Activated CD8-positive, alpha-beta T cell treated with anti-CD3 and anti-CD28 coated beads for 36 hours (primary cell): ENCODE measurements at regions not wholly inside any gene's neighbourhood (a gene's known extent, or its start where the extent isn't known, plus 50 kb on each side); places are given as distances from the start of the nearest gene placed in this dataset.
"Not testable (repeated sequence)": the region's sequence is repeated elsewhere in the genome, so short reads cannot be mapped to it uniquely, and the experiment has no call there.

Experiments used
- ATAC-seq: fragments of 200-7000 bp; cut with Tn5 transposase; one replicate; pipeline ENCODE4 v1.10.0; 2021; ENCODE audit warnings: mild to moderate bottlenecking, moderate library complexity
- CTCF ChIA-PET: fragments of 350-600 bp; sonication (Branson Sonifier 250); formaldehyde crosslinking; loops from one replicate; lab custom pipeline; 2021; ENCODE audit warnings: antibody characterized with exemption; lab: Charles Lee
- POLR2A ChIA-PET: fragments of 350-600 bp; sonication (Branson Sonifier 250); formaldehyde crosslinking; loops from one replicate; lab custom pipeline; 2021; ENCODE audit warnings: antibody characterized with exemption; lab: Charles Lee
- DNase-seq: peaks from one replicate; pipeline ENCODE4 v3.0.0-alpha.2; 2020
- H3K27ac Mint-ChIP-seq: one replicate; pipeline ENCODE4 v1.8.0; 2021; ENCODE audit warnings: mild to moderate bottlenecking, mixed read lengths
- H3K27me3 Mint-ChIP-seq: one replicate; pipeline ENCODE4 v1.8.0; 2021; ENCODE audit warnings: mixed read lengths
- H3K36me3 Mint-ChIP-seq: one replicate; pipeline ENCODE4 v1.8.0; 2021; ENCODE audit warnings: low read depth, mixed read lengths
- H3K4me1 Mint-ChIP-seq: one replicate; pipeline ENCODE4 v1.8.0; 2021; ENCODE audit warnings: low read depth, mixed read lengths
- H3K4me3 Mint-ChIP-seq: one replicate; pipeline ENCODE4 v1.8.0; 2021; ENCODE audit warnings: mild to moderate bottlenecking, moderate library complexity, mixed read lengths
- H3K9me3 Mint-ChIP-seq: one replicate; pipeline ENCODE4 v1.8.0; 2021; ENCODE audit warnings: mixed read lengths
- intact Hi-C: fragments of 100-400 bp; cut with micrococcal nuclease; formaldehyde crosslinking; loops from one replicate; pipeline ENCODE4 v1.10.0; 2022
- TF ChIP-seq, protein P1 (sequence below): fragments of 200-600 bp; IDR thresholded peaks from one replicate; pipeline ENCODE4 v1.8.0; 2022; ENCODE audit warnings: antibody characterized with exemption, mild to moderate bottlenecking

DNA sequence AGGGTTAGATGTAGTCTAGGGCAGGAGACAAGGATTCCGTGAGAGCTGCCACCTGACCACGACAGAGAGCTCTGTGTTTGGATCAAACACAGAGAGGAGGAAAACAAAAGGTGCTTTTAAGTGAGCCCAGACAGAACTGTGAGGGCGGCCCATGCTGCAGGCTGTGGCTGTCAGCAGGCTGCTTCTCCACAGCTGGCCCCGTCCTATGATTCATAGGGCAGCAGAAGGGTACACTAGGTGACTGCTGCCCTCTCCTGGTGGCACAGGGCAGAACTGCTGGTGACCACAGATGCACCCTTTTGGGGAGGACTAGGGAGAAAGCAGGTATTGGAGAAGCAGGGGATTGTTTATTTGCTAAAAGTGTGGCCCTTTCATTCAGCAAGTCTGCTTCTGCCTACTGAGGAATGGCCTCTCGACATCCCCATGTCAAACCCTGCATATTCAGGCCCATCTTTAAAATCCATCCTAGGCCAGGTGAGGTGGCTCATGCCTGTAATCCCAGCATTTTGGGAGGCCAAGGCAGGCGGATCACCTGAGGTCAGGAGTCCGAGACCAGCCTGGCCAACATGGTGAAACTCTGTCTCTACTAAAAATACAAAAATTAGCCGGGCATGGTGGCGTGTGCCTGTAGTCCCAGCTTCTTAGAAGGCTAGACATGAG, 234.4 kb upstream of the FRG2C start:
- H3K27me3 Mint-ChIP-seq, H3K4me3 Mint-ChIP-seq, POLR2A ChIA-PET, H3K27ac Mint-ChIP-seq, H3K9me3 Mint-ChIP-seq, intact Hi-C loops, ATAC-seq: not testable (repeated sequence)
- CTCF ChIA-PET = interaction anchor here (0.6 to 2.2 kb wide), 6 partner anchors 11 to 237 kb away, joined by 3 to 10 read pairs (median 4); no protein-coding TSS in a partner anchor
- H3K36me3 Mint-ChIP-seq = peaks cover 28% of the 10 kb centered on the region
- TF ChIP-seq, protein P1, sequence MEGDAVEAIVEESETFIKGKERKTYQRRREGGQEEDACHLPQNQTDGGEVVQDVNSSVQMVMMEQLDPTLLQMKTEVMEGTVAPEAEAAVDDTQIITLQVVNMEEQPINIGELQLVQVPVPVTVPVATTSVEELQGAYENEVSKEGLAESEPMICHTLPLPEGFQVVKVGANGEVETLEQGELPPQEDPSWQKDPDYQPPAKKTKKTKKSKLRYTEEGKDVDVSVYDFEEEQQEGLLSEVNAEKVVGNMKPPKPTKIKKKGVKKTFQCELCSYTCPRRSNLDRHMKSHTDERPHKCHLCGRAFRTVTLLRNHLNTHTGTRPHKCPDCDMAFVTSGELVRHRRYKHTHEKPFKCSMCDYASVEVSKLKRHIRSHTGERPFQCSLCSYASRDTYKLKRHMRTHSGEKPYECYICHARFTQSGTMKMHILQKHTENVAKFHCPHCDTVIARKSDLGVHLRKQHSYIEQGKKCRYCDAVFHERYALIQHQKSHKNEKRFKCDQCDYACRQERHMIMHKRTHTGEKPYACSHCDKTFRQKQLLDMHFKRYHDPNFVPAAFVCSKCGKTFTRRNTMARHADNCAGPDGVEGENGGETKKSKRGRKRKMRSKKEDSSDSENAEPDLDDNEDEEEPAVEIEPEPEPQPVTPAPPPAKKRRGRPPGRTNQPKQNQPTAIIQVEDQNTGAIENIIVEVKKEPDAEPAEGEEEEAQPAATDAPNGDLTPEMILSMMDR = peak; percentile 71
- peak; percentile 85 for DNase-seq
- H3K4me1 Mint-ChIP-seq = peaks cover 23% of the 10 kb centered on the region

DNA sequence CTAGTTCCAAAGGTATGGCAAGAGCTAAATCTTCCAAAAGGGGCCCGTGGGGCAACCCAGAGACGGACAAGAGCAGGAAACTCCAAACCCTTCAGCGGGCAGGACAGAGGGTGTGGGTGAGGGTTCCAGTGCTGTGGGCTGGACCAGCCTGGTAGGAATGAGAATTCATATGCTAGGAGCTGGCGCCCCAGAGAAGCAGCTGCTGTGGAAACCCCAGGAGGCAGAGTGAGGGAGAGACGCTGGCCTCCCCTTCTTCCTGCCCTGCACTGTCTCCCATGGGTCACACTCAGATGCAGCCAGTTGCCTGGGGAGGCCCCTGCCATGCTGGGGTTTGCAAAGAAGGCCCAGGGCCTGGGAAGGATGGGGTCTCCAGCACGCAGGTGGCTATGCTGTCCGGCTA, 233.7 kb upstream of the FRG2C start:
- CTCF ChIA-PET = interaction anchor here (0.8 to 2.2 kb wide), 3 partner anchors 12 to 238 kb away, joined by 5 to 10 read pairs (median 6); no protein-coding TSS in a partner anchor
- POLR2A ChIA-PET, H3K9me3 Mint-ChIP-seq, DNase-seq, H3K27me3 Mint-ChIP-seq, H3K4me3 Mint-ChIP-seq, ATAC-seq, intact Hi-C loops, H3K27ac Mint-ChIP-seq: not testable (repeated sequence)
- H3K36me3 Mint-ChIP-seq = peaks cover 27% of the 10 kb centered on the region
- peaks cover 23% of the 10 kb centered on the region for H3K4me1 Mint-ChIP-seq

DNA sequence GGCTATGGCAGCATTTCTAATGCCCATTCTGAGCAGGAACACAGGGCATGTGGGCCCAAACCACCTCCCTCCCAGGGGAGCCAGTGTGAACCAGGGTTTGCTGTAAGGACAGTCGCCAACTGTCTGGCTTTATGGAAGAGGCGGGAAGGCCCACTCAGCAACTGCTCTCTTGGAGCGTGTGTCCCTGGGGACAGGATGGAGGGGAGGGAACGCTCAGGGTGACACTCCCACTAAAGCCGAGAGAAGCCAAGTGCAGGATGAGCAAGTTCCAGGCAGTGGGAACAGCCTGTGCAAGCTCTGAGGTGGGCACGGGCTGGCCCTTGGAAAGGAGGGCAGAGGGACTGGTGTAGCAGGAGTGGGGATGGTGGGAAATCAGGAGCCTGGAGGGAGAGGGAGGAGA, 233.0 kb upstream of the FRG2C start:
- H3K4me3 Mint-ChIP-seq, H3K9me3 Mint-ChIP-seq, POLR2A ChIA-PET, H3K27ac Mint-ChIP-seq, H3K27me3 Mint-ChIP-seq, DNase-seq, CTCF ChIA-PET, intact Hi-C loops, ATAC-seq: not testable (repeated sequence)
- Mint-ChIP-seq H3K4me1 (peaks cover 24% of the 10 kb centered on the region), H3K36me3 (peaks cover 23% of the 10 kb centered on the region)

DNA sequence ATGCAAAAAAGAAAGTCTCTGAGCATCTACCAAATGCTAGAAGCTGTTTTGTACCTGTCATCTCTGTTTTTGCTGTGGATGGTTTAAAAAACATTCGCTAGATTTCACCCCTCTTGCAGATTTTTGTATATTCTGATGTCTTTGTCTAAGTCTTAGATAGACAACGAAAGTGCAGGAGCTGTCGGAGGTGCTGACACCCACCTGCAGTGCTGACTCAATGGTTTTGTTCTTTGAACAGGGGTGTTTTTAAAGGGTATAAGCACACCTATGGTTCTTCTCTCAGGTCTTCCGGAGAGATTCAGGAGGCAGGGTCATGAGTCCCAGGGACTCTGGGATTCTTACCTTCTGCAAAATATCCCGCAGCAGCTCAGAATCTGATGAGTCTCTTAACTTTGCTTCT, 231.7 kb upstream of the FRG2C start:
- intact Hi-C loops, DNase-seq, ATAC-seq, H3K27me3 Mint-ChIP-seq, H3K27ac Mint-ChIP-seq, H3K9me3 Mint-ChIP-seq, H3K4me3 Mint-ChIP-seq, POLR2A ChIA-PET: not testable (repeated sequence)
- Mint-ChIP-seq H3K36me3 (peaks cover 20% of the 10 kb centered on the region), H3K4me1 (peaks cover 26% of the 10 kb centered on the region)
- CTCF ChIA-PET = interaction anchor here (1.5 kb wide), 1 partner anchor 10 kb away, joined by 5 read pairs; no protein-coding TSS in a partner anchor

DNA sequence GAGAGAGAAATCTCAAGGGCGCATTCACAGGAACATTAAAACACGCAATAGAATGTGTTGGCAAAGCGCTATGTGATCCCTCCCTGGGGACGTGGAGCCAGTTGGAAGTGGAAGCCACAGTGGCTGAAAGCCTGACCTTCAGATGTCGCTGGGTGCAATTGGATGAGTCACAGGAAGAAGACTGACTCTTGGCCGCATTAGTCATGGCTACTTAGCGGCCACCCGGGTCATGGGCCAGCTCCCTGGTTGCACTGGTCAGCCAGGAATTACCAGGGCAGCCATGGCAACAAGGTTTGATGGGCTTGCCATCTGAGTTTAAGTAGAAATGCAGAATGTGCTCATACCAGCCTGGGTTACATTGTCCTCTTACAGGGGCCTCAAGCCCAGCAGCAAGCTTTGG, 231.2 kb upstream of the FRG2C start:
- H3K27me3 Mint-ChIP-seq, POLR2A ChIA-PET, ATAC-seq, intact Hi-C loops, DNase-seq, H3K9me3 Mint-ChIP-seq: not testable (repeated sequence)
- peak overlapping the region; percentile 98 for H3K4me3 Mint-ChIP-seq
- CTCF ChIA-PET = interaction anchor here (1.5 kb wide), 1 partner anchor 10 kb away, joined by 5 read pairs; no protein-coding TSS in a partner anchor
- peak overlapping the region; percentile 30 for H3K27ac Mint-ChIP-seq
- H3K36me3 Mint-ChIP-seq = peaks cover 17% of the 10 kb centered on the region
- peaks cover 26% of the 10 kb centered on the region for H3K4me1 Mint-ChIP-seq

DNA sequence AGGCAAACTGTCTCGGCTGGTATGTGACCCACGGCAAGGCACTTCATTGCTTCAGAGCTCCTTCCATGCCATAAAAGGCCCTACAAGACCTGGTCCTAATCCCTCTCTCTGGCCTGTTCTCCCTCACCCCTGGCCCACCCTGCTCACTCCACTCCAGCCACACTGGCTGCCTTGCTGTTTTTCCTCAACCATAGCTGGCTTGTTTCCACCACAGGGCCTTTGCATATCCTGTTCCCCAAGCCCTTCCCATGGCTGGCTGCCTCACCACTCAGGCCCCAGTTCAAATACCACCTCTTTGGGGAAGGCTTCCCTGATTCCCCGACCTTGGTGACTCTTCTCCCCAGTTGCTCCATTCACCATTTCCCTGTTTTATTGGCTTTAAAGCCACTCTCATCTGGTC, 230.8 kb upstream of the FRG2C start:
- ATAC-seq, POLR2A ChIA-PET, H3K9me3 Mint-ChIP-seq, intact Hi-C loops, H3K27me3 Mint-ChIP-seq, DNase-seq, CTCF ChIA-PET: not testable (repeated sequence)
- peaks cover 13% of the 10 kb centered on the region for H3K36me3 Mint-ChIP-seq
- H3K4me3 Mint-ChIP-seq = peak overlapping the region; percentile 98
- H3K27ac Mint-ChIP-seq = peak overlapping the region; percentile 30
- H3K4me1 Mint-ChIP-seq = peaks cover 26% of the 10 kb centered on the region

DNA sequence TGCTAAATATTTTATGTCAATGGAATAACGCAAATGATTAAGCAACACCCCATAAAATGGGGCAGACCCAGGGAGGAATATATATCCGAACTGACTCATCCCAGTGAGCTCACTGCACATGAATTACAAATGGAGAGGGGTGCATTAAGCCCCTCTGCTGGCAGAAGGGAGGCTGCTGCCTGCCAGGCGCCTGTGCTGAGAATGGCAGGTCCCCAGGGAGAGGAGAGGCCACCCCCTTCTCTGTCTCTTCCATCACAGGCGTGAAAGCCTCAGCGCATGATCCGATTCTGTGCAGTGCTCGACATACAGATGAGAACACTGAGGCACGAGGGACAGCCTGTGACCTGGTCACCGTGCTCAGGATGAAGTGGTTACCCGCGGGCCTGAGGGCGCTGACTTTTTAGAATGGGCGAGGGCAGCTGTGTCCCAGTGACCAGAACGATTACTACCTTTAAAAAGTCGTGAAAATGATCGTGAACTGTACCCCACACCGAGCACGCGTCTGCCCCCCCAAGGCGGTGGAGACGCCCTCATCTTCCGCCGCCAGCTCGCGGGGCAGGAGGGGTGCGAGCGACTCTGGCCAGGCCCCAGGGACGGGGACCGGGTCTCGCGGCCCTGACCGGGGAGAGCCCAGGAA, 229.7 kb upstream of the FRG2C start:
- ATAC-seq, CTCF ChIA-PET, H3K27me3 Mint-ChIP-seq, H3K9me3 Mint-ChIP-seq, POLR2A ChIA-PET, H3K36me3 Mint-ChIP-seq, intact Hi-C loops: not testable (repeated sequence)
- H3K27ac Mint-ChIP-seq = peak overlapping the region; percentile 88
- DNase-seq = peak; percentile 39
- peaks cover 21% of the 10 kb centered on the region for H3K4me1 Mint-ChIP-seq
- H3K4me3 Mint-ChIP-seq = peak overlapping the region; percentile 98

DNA sequence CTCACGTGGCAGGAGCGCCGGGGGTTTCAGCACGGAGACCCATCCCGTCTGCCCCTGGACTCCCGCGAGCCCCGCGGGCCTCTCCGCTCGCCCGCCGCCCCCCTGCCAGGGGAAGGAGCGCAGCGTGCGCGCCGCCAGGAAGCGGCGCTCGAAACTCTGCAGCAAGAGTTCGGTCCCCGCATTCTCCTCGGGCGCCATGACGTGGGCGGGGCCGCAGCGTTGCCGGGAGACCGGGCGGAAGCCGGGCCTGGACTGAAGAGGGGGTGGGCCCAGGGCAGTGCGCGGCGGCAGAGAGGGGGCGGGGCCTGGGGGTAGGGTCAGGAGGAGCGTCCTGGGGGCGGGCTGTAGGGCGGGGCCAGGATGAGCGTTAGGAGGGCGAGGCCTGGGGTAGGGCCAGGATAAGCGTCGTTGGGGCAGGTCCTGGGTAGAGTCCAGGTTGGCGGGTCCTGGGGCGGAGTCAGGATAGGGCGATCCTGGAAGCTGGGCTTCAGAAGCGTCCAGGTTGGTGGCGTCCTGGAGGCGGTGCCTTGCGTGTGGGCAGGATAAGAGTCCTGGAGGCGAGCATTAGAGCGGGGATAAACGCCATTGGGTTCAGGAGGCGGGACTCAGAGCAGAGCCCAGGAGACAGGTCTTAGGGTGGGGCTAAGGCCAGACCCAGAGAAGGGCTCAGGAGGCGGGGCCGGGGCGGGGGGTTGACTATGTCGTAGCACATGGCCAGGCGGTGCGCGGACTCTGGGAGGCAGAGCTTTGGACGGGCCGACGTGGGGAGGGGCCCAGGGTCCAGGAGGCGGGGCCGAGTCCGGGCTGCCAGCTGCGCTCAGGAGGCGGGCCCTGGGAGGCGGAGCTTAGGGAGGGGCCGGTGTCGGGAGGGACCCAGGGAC, 229.0 kb upstream of the FRG2C start:
- POLR2A ChIA-PET, intact Hi-C loops, H3K36me3 Mint-ChIP-seq, H3K27me3 Mint-ChIP-seq, CTCF ChIA-PET, H3K9me3 Mint-ChIP-seq: not testable (repeated sequence)
- Mint-ChIP-seq H3K4me1 (peaks cover 20% of the 10 kb centered on the region), H3K27ac (peak overlapping the region; percentile 100), H3K4me3 (peak overlapping the region; percentile 98)
- DNase-seq (peak; percentile 98), ATAC-seq (peak; percentile 100)

DNA sequence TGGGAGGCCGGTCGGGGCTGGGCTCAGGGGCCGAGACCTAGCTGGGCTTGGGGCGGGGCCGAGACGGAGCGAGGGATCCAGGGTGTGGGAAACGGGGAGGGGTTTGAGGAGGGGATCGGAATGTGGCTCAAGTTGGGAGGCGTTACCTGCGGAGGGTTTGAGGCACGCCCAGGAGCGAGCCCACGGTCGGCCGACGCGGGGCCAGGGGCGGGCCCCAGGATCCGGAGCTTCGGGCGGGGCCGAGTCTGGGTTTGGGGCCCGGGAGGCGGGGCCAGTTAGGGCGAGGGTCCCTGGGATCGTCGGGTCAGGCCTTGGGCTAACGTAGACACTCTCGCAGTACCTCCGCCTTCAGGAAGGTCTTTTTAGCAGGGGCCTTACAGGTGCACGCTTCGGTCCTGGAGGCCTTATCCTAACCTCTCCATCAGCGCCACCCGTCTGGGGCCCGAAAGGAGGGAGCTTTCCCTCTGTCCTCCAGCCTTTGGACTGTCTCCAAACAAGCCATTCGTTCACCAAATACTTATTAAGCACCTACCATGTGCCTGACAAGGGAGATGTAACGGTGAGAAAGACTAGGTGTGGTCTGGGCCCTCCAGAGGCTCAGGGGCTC, 228.2 kb upstream of the FRG2C start:
- ATAC-seq, H3K27me3 Mint-ChIP-seq, CTCF ChIA-PET, H3K36me3 Mint-ChIP-seq, H3K9me3 Mint-ChIP-seq, DNase-seq, intact Hi-C loops, POLR2A ChIA-PET: not testable (repeated sequence)
- Mint-ChIP-seq H3K4me1 (peaks cover 20% of the 10 kb centered on the region), H3K27ac (peak overlapping the region; percentile 100), H3K4me3 (peak overlapping the region; percentile 98)

DNA sequence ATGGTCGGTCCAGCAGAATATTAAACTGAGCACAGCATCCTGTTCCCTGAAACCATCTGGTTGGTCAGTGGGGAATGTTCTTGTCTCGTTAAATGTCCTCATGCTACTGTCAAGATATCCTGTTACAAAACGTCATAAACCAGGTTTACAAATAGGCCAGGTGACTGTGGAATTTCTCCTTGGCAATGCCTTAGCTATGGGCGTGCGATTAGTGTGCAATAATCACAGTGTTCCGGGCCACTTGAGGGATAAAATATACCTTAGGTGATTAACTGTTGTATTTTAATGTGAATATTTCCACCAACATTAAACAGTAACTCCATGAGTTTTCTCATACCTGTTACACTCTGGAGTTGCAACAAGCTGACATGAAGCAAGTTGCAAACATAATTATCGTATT, 223.1 kb upstream of the FRG2C start:
- DNase-seq, intact Hi-C loops, H3K9me3 Mint-ChIP-seq, H3K27me3 Mint-ChIP-seq, H3K27ac Mint-ChIP-seq, CTCF ChIA-PET, H3K4me1 Mint-ChIP-seq, ATAC-seq, H3K4me3 Mint-ChIP-seq, POLR2A ChIA-PET, H3K36me3 Mint-ChIP-seq: not testable (repeated sequence)
